Vagina (tissue), 2 donors: ENCODE measurements at regions not wholly inside any gene's neighbourhood (a gene's known extent, or its start where the extent isn't known, plus 50 kb on each side); places are given as distances from the start of the nearest gene placed in this dataset.

Source experiments
- POLR2A ChIP-seq, 2 donors: fragments of 450-650 bp; IDR thresholded peaks; one replicate each; pipeline ENCODE4 v1.6.1; 2017; ENCODE audit warnings: antibody characterized with exemption in 2 of 2, mild to moderate bottlenecking in 2 of 2, moderate library complexity in 2 of 2
- POLR2AphosphoS5 ChIP-seq, 2 donors: sonication (generic); formaldehyde crosslinking; IDR thresholded peaks; one replicate each; pipeline ENCODE4 v1.9.0; 2017; ENCODE audit warnings: antibody characterized with exemption in 2 of 2, mild to moderate bottlenecking in 2 of 2, low read depth in 1 of 2; ENCODE audit not compliant: insufficient read depth in 1 of 2
- TF ChIP-seq, protein P1 (sequence below), 3 experiments: fragments of 450-650 bp in 2 of 3; fragments of 200-600 bp in 1 of 3; sonication (generic) in 1 of 3; IDR thresholded peaks; one replicate each; pipeline ENCODE4 v1.5.1; 2017 to 2019; ENCODE audit warnings: antibody characterized with exemption in 3 of 3, mild to moderate bottlenecking in 2 of 3, moderate library complexity in 2 of 3

DNA sequence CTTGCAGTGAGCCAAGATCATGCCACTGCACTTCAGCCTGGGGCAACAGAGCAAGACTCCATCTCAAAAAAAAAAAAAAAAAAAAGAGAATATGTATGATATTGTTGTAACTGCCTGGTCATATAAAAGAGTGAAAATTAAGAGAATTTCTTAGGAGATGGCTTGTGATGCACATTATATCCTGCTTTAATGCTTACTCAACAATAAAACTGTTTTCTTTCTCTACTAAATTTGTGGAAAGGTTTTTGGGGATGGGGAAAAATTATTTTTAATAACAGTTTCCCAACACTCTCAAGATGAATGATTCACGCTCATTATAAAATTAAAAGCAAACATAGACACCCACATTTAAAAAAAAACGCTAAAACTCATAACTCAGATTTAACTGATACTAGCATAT, 1163.0 kb downstream of the SI start:
- TF ChIP-seq, protein P1, sequence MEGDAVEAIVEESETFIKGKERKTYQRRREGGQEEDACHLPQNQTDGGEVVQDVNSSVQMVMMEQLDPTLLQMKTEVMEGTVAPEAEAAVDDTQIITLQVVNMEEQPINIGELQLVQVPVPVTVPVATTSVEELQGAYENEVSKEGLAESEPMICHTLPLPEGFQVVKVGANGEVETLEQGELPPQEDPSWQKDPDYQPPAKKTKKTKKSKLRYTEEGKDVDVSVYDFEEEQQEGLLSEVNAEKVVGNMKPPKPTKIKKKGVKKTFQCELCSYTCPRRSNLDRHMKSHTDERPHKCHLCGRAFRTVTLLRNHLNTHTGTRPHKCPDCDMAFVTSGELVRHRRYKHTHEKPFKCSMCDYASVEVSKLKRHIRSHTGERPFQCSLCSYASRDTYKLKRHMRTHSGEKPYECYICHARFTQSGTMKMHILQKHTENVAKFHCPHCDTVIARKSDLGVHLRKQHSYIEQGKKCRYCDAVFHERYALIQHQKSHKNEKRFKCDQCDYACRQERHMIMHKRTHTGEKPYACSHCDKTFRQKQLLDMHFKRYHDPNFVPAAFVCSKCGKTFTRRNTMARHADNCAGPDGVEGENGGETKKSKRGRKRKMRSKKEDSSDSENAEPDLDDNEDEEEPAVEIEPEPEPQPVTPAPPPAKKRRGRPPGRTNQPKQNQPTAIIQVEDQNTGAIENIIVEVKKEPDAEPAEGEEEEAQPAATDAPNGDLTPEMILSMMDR (IDR thresholded peaks at IDR 0.05) = no peak
- no peak for TF ChIP-seq POLR2AphosphoS5 (IDR thresholded peaks at IDR 0.05; ENCODE audit: insufficient read depth in 1 of 2, low read depth in 1 of 2)
- TF ChIP-seq POLR2A (IDR thresholded peaks at IDR 0.05) = no peak
